Ectodermal cell (in vitro differentiated cells): ENCODE measurements at regions not wholly inside any gene's neighbourhood (a gene's known extent, or its start where the extent isn't known, plus 50 kb on each side); places are given as distances from the start of the nearest gene placed in this dataset.

Experiments
- H3K27ac ChIP-seq: 2 replicates; pipeline ENCODE4 v1.7.0; 2013; ENCODE audit warnings: mild to moderate bottlenecking, low read depth, low read length; ENCODE audit not compliant: insufficient read depth, poor library complexity, severe bottlenecking
- H3K27me3 ChIP-seq: 2 replicates; pipeline ENCODE4 v1.7.0; 2013; ENCODE audit warnings: mild to moderate bottlenecking, low read length; ENCODE audit not compliant: insufficient read depth, control insufficient read depth, poor library complexity, severe bottlenecking
- H3K36me3 ChIP-seq: one replicate; pipeline ENCODE4 v1.7.0; 2013; ENCODE audit warnings: low read length; ENCODE audit not compliant: control insufficient read depth, insufficient read depth
- H3K4me1 ChIP-seq: one replicate; pipeline ENCODE4 v1.7.0; 2013; ENCODE audit warnings: low read length; ENCODE audit not compliant: control insufficient read depth, insufficient read depth
- H3K4me3 ChIP-seq: 2 replicates; pipeline ENCODE4 v1.7.0; 2013; ENCODE audit warnings: low read depth, low read length, control low read depth; ENCODE audit not compliant: insufficient read depth
- H3K9me3 ChIP-seq: 2 replicates; pipeline ENCODE4 v1.7.0; 2013; ENCODE audit warnings: mild to moderate bottlenecking, low read length, moderate library complexity; ENCODE audit not compliant: control insufficient read depth
- WGBS, 2 experiments: methylation state at CpG; one replicate each; pipeline ENCODE4 v1.1.7; 2013; ENCODE audit warnings: missing lambda C conversion rate in 2 of 2; 5-methylcytosine and 5-hydroxymethylcytosine counted together

DNA sequence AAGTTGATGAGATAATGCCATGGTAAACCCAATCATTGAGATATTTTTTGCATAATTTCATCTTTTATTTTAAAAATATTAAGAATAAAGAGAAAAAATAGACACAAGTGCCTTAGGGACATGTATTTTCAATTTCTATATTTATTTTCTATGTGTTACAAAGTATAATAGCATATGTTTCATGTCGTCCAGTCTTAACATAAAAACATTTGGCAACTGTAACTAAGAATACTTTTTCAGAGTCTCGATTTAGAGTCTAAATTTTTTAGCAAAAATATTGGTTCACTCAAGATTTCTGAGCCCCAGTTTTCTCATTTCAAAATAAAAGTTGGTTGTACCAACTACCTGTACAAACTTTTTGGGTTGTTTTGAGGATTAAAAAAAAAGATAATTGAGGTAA, 511.4 kb upstream of the ZNF385D start:
- no peaks in the 10 kb centered on the region for H3K9me3 ChIP-seq
- H3K27me3 ChIP-seq = no peaks in the 10 kb centered on the region
- no peaks in the 10 kb centered on the region for H3K4me1 ChIP-seq
- H3K36me3 ChIP-seq = no peaks in the 10 kb centered on the region
- no peak overlapping the region for H3K27ac ChIP-seq
- no peak overlapping the region for H3K4me3 ChIP-seq
- WGBS, 2 experiments = 76 to 100% methylated on average over 2 of the region's 2 CpGs

DNA sequence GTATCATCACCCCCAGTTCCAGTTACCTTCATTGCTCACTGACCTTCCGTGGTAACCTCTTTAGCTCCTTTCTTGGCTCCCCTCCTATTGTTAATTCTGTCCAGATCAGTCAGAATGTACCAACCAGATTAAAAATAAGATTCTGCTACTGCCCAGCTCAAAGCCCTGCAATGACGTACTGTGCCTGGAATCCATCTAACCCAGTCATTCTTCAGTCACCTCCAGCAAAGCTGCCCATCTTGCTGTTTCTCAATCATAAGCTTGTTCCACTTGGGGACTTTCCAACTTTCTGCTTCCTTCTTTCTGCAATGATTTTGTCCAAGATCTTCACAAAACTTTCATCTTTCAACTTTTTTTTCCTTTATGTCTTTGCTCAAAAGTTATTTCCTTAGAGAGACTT, 512.0 kb upstream of the ZNF385D start:
- Histone ChIP-seq H3K27ac (no peak overlapping the region), H3K36me3 (no peaks in the 10 kb centered on the region), H3K4me3 (no peak overlapping the region), H3K27me3 (no peaks in the 10 kb centered on the region), H3K4me1 (no peaks in the 10 kb centered on the region), H3K9me3 (no peaks in the 10 kb centered on the region)
- WGBS, 2 experiments = 89 to 92% methylated on average over 2 of the region's 2 CpGs

DNA sequence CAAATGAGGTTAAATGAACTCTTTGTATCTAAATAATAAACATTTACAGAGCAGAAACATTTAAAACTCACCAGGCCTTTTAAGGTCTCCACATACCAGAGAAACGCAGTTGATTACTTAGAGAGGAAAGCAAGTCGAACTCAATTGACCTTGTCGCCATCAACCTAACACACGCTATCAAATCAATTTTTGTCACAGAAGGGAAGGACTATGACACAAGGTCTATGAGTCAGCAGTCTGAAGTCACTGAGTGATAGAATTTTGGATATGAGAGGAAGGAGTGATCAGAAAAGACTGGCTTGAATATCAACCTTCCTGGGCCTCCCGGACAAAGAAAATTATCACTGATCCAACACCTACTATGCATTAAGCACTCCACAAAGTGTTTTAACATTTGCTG, 514.4 kb upstream of the ZNF385D start:
- no peaks in the 10 kb centered on the region for H3K9me3 ChIP-seq
- no peak overlapping the region for H3K27ac ChIP-seq
- H3K4me3 ChIP-seq = no peak overlapping the region
- WGBS, 2 experiments = 95 to 99% methylated on average over 5 of the region's 5 CpGs
- no peaks in the 10 kb centered on the region for H3K4me1 ChIP-seq
- no peaks in the 10 kb centered on the region for H3K36me3 ChIP-seq
- no peaks in the 10 kb centered on the region for H3K27me3 ChIP-seq

DNA sequence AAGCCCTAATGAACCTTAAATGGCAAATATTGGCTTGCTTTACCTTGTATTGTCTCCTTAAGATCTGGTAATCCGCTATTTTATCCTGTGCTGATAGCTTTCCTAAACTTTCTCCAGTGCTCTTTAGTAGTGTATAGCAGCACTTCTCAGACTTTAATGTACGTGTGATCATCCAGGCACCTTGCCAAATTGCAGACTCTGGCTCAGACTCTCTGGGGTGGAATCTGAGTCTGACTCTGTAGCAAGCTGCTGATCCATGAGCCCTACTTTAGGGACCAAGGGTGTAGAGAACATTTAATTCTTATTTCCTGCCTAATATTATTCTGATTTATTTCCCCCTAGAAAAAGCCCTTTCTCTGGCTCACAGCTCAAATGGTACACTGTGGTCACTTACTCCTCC, 518.8 kb upstream of the ZNF385D start:
- Histone ChIP-seq H3K9me3 (no peaks in the 10 kb centered on the region), H3K4me3 (no peak overlapping the region), H3K27me3 (no peaks in the 10 kb centered on the region), H3K27ac (no peak overlapping the region), H3K36me3 (no peaks in the 10 kb centered on the region), H3K4me1 (no peaks in the 10 kb centered on the region)
- 97 to 100% methylated on average over 2 of the region's 2 CpGs for WGBS, 2 experiments

DNA sequence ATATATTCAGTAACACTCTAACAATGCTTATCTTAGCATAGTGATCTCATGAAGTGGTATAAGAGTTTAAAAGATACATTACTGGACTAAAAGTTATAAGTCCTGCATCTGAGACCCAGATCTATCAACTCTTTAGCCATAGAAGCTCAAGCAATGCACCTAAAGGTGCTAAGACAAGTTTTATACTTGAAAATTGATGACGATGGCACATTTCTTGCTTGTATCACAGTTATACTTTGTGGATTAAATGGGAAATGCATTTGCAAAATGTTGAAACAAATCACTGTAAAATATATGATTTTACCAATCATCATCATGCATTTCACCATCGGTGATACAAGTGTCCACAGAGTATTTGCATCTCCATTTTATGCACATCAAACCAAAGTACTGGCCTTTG, 525.3 kb upstream of the ZNF385D start:
- 100% methylated on average over 1 to 2 of the region's 2 CpGs for WGBS, 2 experiments
- Histone ChIP-seq H3K36me3 (no peaks in the 10 kb centered on the region), H3K27ac (no peak overlapping the region), H3K9me3 (no peaks in the 10 kb centered on the region), H3K27me3 (no peaks in the 10 kb centered on the region), H3K4me1 (no peaks in the 10 kb centered on the region), H3K4me3 (no peak overlapping the region)

DNA sequence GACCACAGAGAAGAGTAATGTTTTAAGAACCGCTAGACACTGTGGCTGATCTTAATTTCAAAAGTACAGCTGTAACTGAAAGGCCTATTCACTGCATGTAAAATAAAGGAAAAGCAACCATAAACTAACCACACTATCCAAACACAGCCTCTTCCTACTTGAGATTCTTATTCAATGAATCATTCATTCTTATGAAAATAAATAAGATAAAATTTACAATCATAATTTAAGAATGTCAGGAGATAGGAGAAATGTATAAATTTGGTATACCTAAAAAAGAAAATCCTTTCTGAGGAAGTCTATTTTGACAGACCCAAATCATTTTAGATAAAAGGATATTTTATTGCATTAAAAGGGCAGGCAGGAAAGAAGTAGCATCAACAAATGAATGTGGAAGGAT, 533.5 kb upstream of the ZNF385D start:
- Histone ChIP-seq H3K36me3 (no peaks in the 10 kb centered on the region), H3K4me1 (no peaks in the 10 kb centered on the region), H3K27me3 (no peaks in the 10 kb centered on the region), H3K4me3 (no peak overlapping the region), H3K27ac (no peak overlapping the region), H3K9me3 (no peaks in the 10 kb centered on the region)
- WGBS, 2 experiments = 100% methylated on average over 1 of the region's 1 CpG

DNA sequence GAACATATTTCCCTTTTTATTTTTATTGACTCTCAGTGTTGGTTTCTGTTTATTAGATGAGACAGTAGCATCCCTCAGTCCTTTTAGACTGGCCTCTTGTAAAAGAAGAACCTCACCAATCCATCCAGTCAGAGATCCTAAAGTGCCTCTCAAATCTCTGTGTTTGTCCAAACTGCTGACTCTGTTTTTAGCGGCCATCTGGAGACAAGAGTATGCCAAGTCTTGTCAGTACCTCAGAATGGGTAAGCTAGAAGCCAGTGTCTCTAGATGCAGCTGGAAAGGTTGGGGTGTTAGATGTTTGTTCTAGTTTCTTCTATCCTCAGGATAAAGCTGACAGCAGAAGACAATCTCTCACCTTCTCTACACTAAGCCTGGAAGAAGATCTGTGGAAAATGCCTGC, 537.7 kb upstream of the ZNF385D start:
- Histone ChIP-seq H3K9me3 (no peaks in the 10 kb centered on the region), H3K4me3 (no peak overlapping the region), H3K27ac (no peak overlapping the region), H3K27me3 (no peaks in the 10 kb centered on the region), H3K36me3 (no peaks in the 10 kb centered on the region), H3K4me1 (no peaks in the 10 kb centered on the region)
- 0% methylated on average over 1 of the region's 1 CpG for WGBS, 2 experiments

DNA sequence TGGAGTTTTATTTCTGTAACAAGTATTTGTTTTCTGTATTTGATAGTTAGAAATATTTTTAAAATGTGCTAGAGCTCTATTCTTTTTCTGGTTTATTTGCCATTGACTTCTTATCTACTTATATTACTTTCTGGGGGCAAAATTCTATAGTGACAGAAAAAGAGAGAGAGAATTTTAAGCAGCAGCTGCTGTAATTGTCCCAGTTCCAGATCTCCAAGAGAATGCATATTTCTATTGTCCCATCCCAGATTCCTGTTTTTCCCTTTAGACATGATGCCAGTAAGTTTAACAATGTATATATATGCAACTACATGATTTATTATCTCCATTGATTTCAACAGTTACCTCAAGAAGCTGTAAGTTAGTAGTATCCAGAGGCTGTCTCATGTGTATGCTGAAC, 541.7 kb upstream of the ZNF385D start:
- Histone ChIP-seq H3K27me3 (no peaks in the 10 kb centered on the region), H3K4me3 (no peak overlapping the region), H3K36me3 (no peaks in the 10 kb centered on the region), H3K4me1 (no peaks in the 10 kb centered on the region), H3K27ac (no peak overlapping the region), H3K9me3 (no peaks in the 10 kb centered on the region)

DNA sequence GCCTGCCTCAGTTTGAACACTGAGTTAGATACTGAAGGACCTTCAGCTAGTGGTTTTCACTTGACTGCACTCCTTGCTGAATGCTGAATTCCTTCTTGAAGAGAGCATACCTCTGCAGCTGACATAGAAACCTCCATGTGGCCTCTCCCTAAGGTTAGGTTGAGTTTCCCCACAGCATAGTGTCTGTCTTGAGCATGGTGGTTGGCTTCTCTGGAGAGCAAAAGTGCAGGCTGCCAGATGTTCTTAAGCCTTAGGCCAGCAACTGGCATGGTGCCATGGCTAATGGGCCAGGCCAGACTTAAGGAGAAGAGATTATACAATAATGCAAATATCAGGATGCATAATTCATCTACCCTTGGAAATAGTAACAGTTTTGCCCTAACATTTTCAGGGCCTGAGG, 545.6 kb upstream of the ZNF385D start:
- Histone ChIP-seq H3K4me3 (no peak overlapping the region), H3K27ac (no peak overlapping the region), H3K9me3 (no peaks in the 10 kb centered on the region), H3K27me3 (no peaks in the 10 kb centered on the region), H3K4me1 (no peaks in the 10 kb centered on the region), H3K36me3 (no peaks in the 10 kb centered on the region)

DNA sequence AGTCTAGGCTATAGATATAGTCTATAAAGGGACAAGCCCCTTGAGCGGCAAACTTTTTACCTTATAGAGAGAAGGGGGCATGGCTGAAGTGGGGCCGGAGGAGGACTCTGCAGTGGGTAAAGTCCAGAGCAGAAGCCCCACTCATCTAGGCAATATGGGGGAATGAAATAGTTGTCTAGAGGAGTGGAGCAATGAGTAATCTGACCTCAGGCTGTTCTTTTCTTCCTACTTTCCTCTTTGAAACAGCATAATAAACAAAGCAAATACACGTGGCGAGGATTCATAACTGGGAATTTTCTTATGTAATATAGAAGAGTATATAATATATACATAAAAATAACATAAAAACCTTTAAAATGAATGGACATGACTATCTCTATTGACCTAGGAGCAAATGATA, 546.4 kb upstream of the ZNF385D start:
- Histone ChIP-seq H3K27ac (no peak overlapping the region), H3K9me3 (no peaks in the 10 kb centered on the region), H3K4me1 (no peaks in the 10 kb centered on the region), H3K36me3 (no peaks in the 10 kb centered on the region), H3K27me3 (no peaks in the 10 kb centered on the region), H3K4me3 (no peak overlapping the region)
- 97 to 98% methylated on average over 2 of the region's 4 CpGs for WGBS, 2 experiments

DNA sequence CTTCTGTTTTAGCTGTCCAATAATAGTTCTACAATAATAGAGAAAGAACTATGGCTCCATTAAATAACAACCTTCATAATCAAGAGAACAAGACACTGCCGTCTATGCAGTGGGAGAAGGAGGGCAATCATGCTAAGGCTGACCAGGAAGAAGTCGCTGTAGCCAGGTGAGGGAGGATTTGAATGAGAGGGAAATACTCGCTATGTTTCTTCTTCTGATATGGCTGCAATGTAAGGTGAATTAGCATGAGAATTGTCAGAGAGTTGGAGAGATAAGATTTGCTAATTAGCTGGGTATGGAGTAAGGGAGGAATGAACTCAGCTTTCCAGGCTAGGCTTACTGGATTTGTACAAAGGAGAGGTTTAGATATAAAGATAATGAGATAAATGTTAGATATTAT, 555.4 kb upstream of the ZNF385D start:
- H3K4me1 ChIP-seq = no peaks in the 10 kb centered on the region
- no peaks in the 10 kb centered on the region for H3K36me3 ChIP-seq
- no peaks in the 10 kb centered on the region for H3K27me3 ChIP-seq
- H3K27ac ChIP-seq = no peak overlapping the region
- 47% methylated on average over 3 of the region's 3 CpGs for WGBS, 2 experiments
- no peak overlapping the region for H3K4me3 ChIP-seq
- H3K9me3 ChIP-seq = no peaks in the 10 kb centered on the region
